GM19463 (cell line): ENCODE measurements at regions not wholly inside any gene's neighbourhood (a gene's known extent, or its start where the extent isn't known, plus 50 kb on each side); places are given as distances from the start of the nearest gene placed in this dataset.

Experiments used
- ATAC-seq: cut with Tn5 transposase; IDR thresholded peaks from one replicate; pipeline ENCODE4 v1.9.1; 2021; ENCODE audit warnings: mild to moderate bottlenecking, moderate library complexity; ENCODE audit not compliant: unreplicated experiment

DNA sequence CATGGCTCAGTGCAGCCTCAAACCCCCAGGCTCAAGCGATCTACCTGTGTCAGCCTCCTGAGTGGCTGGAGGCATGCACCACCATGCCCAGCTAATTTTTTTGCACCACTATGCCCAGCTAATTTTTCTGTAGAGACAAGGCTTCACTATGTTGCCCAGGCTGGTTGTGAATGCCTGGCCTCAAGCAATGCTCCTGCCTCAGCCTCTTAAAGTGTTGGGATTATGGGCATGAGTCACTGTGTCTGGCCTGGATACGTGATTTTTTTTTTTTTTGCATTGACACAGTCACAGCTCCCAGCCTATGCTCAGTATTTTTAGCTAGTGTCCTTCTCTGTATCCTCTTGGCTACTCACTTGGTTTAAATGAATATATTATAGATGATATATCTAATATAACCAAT lies 377.0 kb upstream of the TNRC6C start:
- ATAC-seq: no peak

DNA sequence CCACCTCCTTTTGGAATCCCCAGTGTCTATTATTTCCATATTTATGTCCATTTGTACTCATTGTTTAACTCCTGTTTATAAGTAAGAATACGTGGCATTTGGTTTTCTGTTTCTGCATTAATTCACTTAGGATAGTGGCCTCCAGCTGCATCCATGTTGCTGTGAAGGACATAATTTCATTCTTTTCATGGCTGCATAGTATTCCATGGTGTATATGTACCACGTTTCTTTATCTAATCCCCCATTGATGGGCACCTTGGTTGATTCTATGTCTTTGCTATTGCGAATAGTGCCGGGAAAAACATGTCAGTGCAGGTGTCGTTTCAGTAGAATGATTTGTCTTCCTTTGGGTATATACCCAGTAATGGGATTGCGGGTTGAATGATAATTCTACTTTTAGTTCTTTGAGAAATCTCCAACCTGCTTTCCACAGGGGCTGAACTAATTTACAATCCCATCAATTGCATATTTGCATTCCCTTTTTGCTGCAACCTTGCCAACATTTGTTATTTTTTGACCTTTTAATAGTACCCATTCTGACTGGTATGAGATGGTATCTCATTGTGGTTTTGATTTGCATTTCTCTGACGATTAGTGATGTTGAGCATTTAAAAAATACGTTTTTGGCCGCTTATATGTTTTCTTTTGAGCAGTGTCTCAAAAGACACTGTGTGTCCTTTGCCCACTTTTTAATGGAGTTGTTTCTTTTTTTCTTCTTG lies 373.2 kb upstream of the TNRC6C start:
- ATAC-seq: no peak

DNA sequence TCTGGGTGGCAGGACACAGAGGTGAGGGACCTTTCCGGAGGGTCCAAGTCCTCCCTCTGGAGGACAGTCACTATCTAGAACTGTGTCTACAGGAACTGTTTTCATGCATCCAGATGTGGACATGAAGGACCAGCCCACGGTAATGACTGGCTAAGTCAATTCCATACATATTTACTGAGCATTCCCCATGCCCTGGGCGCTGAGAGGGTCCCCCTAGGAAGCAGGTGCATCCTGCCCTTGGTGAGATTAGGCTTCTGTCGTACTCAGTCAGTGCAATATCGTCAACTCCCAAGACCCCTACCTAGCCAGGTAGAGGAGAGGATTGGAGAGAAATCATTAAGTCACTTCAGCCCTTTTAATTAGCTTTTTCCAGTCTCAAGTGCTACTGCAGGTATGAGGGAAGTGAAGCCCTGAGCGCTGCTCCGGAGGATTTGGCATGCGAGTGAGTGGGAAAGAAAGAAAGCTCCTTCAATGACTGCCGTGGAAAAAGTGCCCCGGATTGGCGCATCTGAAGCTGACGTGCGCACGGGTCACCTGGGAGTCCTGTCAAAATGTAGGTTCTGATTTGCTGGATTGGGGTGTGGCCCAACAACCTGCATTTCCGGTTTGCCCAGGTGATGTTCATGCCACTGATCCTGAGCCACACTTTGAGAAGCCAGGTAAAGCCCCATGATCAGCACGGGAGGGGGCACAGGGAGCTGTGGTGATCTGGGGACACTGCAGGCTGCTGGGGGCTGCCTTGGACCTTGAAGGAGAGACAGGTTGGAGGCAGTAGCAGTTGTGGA lies 367.4 kb upstream of the TNRC6C start:
- no peak for ATAC-seq

DNA sequence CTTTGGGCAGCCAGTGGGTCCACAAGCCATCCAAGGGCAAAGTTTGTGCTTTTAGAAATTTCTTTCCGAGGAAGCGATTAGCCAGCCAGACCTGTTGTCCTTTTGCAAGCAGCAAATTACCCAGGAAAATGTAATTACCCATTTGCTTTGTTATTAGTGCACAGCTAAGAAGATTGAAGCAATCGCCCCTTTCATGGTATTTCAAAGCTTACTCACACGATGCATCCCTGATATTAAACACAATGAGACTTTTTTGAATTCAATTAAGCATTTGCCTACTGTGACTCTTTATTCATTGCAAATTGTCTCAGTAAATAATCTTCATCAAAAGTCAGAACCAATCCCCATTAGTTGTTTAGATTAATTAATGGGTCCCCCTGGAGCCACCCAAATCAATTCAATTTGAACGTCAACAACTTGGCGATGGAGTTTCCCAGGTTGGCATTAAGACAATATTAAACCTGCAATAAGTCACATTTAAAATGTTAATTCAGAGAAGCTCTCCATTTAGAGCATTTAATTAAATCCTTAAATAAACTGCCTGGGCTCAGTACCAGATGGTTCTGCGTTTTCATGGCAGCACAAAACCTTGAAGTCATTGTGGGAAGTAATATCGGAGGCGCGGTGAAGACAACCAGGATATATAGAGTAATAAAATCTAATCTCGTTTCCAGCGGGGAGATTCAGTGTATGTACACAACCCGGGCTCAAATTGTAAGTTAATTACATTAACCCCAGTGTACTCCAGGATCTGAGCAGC lies 366.2 kb upstream of the TNRC6C start:
- ATAC-seq: no peak

DNA sequence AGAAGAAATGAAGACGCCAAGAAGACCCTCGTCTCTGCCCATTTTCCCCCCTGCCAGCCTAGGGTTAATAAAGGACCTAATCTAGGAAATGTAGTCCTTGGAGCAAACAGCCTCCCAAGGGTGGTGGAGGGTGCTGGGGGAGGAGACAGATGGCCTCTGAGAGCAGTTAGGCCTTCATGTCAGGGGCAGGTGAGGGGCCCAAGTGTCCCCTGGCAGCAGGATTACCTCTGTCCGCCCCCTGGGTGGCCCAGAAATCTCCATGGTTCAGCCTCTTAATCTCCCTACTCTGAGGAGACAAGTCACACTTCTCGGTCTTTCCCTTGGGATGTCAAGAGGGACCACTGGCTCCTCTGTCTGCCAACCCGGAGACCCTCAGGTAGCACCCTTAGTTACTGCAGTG lies 365.4 kb upstream of the TNRC6C start:
- no peak for ATAC-seq

DNA sequence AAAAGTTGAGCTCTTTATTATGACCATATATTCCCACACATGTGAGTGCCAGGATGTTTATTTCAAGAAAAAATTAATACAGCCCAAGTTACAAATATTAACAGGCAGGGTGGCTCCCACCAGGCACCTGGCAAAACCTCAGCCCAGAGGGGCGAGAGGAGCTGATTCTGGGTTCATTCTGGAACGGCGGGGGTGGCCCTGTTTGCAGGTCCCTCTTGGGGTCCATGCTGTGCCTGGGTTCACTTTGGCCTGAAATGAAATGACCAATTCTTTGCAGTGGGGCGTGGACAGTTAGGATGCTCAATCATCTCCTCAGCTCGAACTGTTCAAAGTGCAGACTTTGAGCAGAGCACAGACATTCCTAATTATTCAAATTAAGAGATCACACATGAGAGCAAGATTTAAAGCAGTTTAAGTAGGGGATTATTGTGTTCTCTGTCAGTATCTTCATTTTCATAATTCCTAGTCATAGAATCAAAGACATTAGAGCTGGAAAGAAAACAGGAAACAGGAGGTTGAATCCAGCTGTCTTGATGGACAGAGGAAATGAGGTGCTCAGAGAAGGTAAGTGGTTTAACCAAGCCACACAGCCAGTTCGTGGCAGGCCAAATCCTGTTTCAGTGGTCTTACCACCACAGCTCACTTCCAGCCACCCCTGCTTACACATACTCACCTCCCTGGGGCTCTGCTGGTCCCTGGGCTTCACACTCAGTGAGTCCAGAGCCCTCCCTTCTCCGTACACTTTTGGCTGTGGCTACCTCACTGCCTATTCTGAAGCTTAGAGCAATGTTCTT lies 363.9 kb upstream of the TNRC6C start:
- no peak for ATAC-seq

DNA sequence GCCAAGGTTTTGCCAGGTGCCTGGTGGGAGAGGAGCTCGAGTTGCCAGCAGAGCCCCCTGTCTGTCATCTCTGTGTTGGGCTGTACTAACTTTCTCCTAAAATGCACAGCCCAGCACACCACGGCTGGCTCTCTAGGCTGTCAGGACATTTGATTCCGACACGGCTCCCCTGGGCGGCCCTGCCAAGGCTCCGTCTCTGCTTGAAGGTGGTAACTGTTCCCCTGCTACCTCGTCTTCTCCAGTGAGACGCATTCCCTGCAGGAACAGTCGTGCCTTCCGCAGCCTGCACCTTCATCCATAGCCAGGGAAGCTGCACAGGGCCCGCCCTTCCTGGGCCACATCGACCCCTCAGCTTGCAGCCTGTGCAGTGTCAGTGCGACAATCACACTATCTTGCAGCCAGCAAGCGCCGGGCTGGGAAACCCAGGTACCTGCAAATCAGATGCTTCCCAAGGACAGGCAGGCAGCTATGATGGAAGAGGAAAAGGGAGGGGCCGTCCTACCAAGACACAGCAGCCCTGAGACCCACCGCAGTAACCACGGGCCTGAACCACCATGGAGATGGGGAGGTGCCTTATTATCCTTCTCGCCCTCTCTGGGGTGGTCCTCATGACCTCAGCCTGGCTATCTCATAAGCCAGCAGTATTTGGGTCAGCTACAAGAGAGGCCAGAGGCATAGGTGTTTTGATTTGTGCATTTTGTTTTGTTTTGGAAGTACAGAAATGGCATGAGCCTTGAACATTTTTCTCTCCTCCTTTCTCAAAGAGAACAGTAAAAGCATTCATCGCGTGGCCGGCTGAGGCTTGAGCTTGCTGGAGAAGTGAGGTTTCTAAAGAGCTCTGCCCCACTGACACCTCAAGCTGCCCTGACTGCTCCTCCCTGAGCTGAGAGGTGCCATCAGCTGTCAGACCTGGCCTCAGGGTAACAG lies 361.7 kb upstream of the TNRC6C start:
- no peak for ATAC-seq

DNA sequence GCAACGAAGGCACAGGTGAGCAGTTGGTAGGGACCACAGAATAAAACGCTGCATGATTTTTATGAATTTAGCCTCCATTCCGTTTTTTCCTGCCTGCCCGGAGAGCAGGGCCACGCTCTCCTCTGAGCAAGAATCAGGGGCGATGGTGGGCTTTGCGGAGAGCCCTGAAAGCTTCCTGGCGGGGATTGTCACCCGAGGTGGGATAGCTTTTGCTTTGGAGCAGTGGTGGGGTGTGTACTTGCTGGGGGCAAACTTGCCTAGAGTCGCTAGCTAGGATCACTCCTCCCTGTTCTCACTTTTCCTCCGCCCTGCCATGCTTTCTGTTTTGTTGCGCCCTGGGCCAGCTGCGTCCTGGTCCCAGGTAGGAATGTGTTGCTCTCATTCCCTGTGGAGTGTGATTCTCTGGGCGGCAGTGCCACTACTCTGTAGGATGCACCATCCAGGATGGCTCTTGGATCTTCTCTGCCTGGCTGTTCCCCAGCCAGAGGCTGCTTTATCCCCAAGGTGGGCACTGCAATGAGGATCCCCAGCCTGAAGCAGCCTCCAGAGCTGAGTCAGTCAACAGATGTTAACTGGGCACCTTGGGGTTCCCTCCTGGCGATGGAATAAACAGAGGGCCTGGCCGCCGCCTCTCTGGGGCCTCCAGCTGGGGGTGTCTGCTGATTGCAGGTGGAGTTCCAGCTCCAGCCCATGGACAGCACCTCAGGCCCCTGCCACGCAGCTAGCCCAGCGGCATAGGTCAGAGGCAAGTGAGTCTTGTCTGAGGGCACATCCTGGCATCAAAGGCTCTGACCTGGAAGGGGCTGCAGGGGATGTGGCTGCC lies 360.9 kb upstream of the TNRC6C start:
- no peak for ATAC-seq

DNA sequence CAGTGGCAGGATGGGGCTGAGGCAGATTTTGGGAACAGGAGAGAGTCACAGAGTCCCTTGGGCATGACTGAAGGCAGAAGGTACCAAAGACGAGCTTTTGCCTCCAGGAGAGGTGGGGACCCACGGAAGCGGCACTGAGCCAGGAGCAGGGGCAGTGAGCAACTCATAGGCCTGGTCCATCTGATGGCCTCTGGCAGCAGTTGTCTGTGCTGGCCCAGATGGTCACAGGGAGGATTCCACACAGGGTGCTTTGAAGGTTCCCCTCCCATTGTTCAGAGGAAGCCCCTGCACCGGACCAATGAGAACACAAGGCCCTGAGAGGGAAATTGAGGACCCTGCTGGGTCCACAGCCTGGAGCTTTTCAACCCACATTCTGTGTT lies 360.3 kb upstream of the TNRC6C start:
- no peak for ATAC-seq

DNA sequence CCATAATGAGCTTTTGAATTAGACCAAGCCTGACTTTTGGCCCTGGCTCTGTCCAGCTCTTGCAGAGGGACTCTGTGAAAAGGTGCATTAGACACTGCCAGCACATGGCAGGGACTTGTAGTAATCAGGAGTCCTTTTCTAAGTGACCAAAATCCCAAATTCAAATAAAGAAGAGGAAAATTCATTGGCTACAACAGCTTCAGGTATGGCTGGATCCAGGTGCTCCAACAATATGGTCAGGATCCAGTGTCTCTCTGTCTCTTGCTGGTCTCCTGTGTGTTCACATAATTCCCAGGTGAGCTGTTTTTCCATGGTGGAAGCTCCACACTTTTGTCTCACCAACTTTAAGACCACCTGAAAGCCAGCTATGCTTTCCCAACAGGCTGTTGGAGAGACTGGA lies 358.8 kb upstream of the TNRC6C start:
- ATAC-seq: no peak

DNA sequence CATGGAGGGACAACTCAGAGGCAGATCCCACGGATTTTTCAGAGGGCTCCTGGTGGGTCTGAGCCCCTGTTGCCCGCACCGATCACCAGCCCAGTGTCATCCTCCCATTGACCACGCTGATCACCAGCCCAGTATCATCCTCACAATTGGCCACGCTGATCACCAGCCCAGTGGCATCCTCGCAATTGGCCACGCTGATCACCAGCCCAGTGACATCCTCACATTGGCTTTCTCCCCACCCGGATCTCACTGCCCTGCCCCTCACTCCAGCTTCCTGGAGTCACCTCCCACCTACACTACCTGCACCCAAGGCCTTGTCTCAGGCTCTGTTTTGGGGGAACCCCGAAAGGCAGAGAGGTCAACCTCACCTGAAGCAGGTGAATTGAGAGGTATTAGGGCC lies 358.2 kb upstream of the TNRC6C start:
- no peak for ATAC-seq

DNA sequence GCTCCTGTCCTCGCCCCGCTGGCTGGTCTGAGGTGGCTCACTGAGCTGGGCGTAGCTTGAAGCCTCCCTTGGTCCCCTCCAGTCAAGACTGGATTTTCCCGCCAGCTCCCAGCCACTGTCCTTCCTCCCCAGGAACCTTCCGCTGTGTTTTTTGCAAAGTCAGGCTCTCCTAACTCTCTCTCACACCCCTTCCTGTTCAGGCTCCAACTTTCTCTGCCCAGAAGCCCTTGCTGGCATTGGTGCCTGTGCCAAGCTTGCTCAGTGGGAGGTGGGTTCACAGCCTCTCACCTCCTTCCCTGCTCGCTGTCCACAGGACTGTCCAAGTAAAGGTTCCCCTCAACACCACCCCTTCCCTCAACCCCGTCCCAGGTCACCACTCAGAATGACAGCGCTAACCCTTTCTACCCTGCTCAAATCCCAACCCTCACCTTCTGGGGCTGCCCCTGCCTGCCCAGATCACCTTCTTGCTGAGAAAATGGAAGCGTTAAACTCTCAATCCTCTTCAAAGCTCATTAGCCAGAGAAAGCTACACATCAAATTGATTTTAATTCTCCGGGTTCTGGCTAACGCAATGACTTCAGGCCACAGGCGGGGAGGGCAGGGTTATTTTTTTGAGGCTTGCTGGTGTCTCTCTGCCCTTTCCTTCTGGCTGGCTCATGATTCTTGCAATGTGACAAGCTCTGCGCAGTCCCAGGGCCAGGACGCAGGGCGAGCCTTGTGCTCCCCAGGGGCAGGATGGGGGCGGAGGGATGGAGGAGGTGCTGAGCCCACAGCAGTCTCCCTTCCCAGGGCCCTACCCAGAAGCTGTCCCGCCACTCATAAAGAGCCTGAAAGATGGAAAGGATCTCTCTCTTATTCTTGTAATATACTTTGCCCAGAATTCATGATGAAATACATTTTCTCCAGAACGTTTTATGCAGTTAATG lies 357.2 kb upstream of the TNRC6C start:
- ATAC-seq: no peak

DNA sequence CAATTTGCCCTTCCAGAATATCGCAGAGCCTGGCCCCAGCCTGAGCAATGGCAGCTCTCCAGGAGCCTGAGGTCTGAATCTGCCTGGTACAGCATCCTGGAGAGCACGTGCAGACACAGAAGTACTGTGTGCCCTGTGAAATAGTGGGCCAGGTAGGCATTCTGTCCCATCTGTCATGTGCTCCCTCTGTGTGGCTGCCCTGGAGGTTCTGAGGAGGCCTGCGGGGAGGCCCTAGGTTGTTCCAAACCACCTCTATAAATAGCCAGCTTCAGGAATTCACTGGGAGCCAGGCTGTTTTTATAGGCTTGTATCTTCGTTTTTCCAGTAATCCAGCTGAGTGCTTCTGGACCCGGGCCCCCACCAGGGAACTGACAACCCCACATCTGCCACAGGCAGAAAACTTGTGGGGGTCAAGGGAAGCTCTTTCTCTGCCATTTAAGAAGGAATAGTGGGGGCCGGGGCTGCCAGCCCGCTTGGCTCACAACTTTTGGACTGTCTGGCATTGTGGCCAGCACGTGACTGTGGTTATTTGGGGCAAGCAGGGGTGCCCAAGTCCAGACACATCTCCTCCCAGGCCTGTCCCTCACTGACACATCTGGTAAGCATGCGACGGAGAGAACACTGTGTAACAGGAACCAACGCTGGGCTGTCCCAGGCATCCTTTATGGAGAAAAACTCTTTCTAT lies 356.3 kb upstream of the TNRC6C start:
- no peak for ATAC-seq

DNA sequence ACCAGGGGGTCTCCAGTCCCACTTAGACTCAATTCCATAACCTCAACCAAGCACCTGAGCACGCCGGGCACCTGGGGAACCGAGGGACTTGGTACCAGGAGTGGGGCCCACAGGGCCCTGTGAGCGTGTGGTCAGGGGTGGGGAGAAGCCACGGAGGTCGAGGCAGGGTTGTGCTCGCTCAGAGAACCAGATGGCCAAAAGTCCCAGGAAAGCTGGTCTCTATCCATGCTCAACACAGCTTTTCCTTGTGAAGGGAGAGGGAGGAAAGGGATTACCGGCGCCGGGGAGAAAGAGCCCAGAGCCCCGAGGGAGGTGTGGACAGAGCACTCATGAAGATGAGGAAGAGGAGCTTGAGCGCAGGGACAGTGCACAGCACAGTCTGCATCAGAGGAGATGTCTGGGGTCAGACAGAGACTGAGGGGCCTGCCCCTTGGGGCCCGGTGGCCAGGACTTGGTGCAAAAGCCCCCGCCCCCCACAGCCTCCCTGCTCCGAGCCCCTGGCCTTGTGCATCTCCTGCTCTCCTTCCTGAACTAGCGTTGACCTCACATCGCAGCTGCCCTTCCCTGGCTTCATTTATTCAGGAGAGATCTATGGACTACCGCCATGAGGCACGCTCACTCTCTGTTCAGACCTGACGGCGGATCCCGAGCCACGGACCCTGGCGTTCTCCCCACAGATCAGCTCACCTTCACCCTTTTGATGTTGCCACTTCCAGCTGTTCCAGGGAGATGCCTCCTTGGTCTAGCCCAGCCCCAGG lies 355.4 kb upstream of the TNRC6C start:
- ATAC-seq: no peak

DNA sequence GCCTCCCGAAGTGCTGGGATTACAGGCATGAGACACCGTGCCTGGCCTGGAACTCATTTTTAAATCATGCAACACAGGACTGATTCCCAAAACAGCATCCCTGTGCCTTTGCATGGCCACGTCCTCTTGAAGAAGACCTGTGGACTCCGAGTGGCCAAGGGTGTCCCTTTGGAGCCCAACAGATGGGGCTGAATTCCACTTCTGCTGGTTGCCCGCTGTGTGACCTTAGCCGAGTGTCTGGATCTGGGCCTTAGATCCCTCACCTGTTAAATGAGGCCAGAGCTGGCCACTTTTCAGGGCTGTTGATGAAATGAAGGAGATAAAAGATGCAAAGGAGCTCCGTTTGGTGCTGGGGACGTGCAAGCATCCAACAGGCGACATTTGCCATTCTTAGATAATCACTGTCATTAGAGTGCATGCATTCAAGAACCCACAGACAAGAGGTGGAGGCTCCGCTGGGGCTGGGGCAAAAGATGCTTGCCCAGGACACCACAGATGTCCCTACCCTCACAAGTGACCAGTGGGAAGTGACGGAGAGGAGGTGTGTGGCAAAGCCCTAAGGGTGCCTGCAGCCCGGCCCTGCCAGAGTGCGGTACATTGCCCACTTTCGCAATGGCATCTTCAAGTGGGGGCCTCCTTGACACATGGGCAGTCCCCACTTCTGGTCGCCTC lies 354.1 kb upstream of the TNRC6C start:
- ATAC-seq: no peak

DNA sequence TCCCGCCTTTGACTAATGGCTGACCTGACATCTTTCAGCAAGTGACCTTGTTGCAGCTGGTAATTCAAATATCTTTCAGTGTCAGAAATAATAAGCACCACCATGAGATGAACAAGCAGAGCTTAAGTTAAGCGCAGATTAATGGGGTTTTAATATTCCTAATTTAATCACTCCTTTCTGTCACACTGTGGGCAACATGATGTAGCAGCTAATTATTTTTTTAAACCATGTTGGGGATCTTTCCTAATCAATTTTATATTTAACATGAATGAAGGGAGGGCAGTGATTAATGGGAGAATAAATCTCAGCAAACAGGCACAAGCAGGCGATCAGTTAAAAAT lies 353.6 kb upstream of the TNRC6C start:
- ATAC-seq: no peak
